Kidney capillary endothelial cell (primary cell): ENCODE measurements at regions not wholly inside any gene's neighbourhood (a gene's known extent, or its start where the extent isn't known, plus 50 kb on each side); places are given as distances from the start of the nearest gene placed in this dataset.

Source experiments
- DNase-seq: peaks from one replicate; pipeline ENCODE4 v3.0.0-alpha.2; 2018; ENCODE audit warnings: low spot score

DNA sequence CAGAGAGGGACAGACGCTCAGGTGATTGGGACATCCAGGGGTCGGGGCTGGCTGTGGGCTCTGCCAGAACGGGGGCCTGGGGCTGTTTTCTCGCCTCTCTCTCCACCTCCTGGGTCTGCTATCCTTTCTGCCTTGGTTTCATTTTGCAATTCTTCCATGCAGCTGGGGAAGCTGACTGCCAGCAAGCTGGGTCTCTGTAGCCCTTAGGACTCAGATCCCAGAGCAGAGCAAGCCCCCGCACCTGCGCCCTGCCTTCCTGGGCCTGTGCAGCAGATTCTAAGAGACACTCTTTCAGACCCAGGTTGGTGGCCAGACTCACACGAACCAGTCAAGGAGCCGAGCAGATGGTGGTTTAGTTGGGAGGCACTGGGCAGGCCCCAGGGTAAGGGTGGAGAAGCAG is 59.1 kb upstream of the GRPEL1 start:
- DNase-seq: no peak

DNA sequence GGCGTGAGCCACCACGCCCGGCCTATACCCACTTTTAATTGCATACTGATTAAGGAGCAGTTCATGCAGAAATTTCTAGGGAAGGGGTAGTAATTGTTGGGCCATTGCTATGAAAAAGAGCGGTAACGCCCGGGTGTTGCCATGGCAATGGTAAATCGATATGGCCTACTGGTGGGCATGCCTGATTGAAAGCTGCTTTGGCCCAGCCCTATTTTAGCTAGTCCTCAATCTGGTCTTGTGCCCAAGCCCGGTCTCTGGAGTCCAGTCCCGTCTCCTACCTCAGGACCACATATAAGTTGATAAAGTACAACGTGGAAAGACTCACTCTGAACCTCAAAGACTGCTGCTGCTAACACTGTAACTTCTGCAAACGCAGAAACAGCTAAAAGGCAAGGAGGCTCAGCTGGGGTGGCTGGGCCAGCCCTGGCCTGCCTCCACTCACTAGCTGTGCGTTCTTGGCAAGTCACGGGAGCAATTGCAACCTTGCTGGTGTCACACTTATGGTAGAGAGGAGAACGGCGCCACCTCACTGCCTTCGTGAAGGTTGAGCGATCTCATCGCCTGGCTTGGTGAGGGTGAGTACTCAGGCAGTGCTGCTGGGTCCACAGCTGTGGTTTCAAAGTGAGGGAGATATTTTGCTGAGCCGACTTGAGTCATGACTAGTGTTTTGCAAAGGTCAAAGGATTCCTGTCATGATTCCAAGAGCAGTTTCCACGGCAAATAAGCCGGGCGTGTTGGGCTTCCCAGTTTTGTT is 57.0 kb upstream of the GRPEL1 start:
- no peak for DNase-seq

DNA sequence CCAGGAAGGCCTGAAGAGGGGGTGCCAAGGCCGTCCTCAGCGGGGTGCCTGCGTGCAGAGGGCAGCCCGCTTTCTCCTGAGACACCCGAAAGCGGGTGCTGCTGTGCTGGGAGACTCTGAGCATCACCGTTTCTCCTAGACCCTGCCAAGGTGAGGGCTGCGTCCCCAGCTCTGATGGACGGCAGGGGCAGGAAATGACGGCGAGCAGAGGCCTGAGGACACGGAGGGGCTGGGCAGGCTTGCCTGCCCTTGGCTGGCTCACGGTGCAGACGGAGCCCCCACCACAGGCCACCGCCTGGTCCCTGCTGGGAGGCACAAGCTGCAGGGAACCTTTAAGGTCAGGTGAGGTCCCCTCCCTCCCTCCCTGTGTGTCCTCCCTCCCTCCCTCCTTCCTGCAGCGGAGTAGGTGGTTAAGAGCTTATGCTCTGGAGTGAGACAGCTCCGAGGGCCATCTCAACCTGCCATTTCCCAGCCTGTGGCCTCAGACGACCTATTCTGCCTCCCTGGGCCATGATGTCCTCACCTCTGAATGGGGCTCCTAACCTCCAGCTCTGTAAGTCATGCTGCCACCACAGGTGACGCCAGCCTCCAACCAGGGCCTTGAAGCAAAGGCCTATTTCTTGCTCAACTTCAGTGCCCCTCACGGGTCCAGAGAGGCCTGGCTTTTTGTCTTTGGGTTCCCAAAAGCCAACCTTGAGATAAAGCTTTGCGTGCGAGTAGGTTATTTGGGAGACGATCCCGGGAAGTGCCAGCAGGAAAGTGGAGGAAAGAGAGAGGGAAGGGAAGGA is 54.2 kb upstream of the GRPEL1 start:
- DNase-seq: no peak

DNA sequence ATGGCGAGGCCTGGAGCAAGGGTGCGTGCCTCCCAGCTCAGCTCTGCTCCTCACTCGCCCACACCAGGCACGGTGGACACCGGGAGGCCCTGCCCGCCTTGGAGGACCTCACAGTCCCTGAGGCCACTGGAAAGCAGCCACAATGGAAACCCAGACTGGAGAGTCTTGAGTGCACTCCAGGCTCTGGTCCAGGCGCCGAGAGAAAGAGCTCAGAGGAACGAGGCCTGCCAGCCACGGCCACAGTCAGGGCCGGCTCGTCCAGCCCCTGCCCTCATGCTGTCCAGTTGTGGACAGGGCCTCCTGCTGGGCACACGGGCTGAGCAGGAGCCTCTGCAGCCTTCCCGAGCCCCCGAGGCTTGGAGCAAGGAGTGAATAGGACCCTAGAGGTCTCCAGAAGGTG is 53.3 kb upstream of the GRPEL1 start:
- no peak for DNase-seq

DNA sequence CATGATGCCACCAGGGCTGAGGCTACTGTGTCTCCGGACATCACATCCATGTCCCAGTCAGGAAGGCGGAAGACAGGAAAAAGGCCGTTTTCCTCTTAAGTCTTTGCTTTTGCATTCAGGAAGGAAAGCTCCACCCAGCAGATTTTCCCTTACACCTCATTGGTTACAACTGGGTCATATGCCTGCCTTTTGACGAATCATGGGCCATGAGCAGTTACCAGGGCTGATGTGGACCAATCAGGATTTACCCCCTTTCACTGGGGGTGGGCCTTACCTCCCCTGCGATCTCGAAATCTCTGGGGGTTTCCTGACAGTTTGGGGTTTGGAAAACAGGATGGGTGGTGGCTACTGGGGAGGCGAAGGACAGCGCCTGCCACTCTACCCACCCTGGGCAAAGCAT is 52.5 kb upstream of the GRPEL1 start:
- no peak for DNase-seq

DNA sequence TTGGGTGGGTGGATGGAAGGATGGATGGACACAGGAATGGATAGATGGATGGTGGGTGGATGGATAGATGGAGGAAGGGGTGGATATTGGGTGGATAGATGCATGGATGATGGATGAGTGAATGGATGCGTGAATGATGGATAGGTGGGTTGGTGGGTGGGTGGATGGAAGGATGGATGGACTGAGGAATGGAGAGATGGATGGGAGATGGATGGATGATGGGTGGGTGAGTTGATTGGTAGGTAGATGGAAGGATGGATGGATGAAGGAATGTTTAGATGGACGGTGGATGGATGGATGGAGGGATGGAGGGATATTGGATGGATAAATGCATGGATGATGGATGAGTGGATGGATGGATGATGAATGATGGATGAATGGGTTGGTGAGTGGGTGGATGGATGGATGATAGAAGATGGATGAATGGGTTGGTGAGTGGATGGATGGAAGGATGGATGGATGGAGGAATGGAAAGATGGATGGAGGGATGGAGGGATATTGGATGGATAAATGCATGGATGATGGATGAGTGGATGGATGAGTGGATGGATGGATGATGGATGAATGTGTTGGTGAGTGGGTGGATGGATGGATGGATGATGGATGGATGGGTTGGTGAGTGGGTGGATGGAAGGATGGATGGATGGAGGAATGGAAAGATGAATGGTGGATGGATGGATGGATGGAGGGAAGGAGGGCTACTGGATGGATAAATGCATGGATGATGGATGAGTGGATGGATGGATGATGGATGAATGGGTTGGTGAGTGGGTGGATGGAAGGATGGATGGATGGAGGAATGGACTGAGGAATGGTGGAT is 50.4 kb upstream of the GRPEL1 start:
- no peak for DNase-seq
